Suprapubic skin (tissue), 3 donors: ENCODE measurements at regions not wholly inside any gene's neighbourhood (a gene's known extent, or its start where the extent isn't known, plus 50 kb on each side); places are given as distances from the start of the nearest gene placed in this dataset.

Experiments used
- CTCF ChIP-seq, 2 donors: fragments of 200-600 bp in 1 of 2; fragments of 450-650 bp in 1 of 2; sonication (generic) in 1 of 2; IDR thresholded peaks; one replicate each; pipeline ENCODE4 v1.5.1; 2016 to 2019; ENCODE audit warnings: antibody characterized with exemption in 2 of 2, mild to moderate bottlenecking in 1 of 2, moderate library complexity in 1 of 2
- POLR2A ChIP-seq, 2 donors: fragments of 450-650 bp; IDR thresholded peaks; one replicate each; pipeline ENCODE4 v1.6.1; 2017; ENCODE audit warnings: antibody characterized with exemption in 2 of 2, mild to moderate bottlenecking in 2 of 2, moderate library complexity in 2 of 2

- TF ChIP-seq POLR2A (IDR thresholded peaks at IDR 0.05): no peak
- no peak for TF ChIP-seq CTCF (IDR thresholded peaks at IDR 0.05)
Measured at GRCh38 chr20:23243791-23244155, 106.8 kb upstream of the NXT1 start.
